ENCODE measurements at regions not wholly inside any gene's neighbourhood (a gene's known extent, or its start where the extent isn't known, plus 50 kb on each side); places are given as distances from the start of the nearest gene placed in this dataset.

DNA sequence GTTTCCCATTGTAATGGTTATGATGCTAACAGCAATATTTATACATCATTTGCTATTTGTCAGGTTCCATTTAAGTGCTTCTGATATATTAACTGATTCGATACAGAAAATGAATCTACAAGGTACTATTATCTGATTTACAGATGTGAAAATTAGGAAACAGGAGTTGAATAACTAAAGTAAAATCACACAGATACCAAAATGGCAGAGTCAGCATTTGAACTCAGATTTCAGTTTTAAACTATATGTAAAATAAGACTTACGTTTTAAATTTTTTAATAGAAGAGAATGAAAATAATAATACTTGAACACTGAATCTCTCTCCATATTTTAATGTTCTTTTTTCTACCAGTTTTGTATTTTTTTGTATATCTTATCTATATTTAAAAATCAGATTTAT lies 313.2 kb downstream of the MDFIC start:
- H3K79me2 ChIP-seq (ENCODE audit: control insufficient read depth in 1 of 2, insufficient read depth in 2 of 2, low read length in 2 of 2) = no peaks in the 10 kb centered on the region
- WGBS, 2 experiments (ENCODE audit: extremely low coverage in 1 of 2, insufficient coverage in 1 of 2, insufficient read length in 1 of 2, insufficient replicate concordance in 2 of 2, low coverage in 1 of 2, low lambda C conversion rate in 2 of 2, missing lambda C conversion rate in 1 of 2) = 94% methylated on average over 2 of the region's 2 CpGs; no CpG with 5 or more reads in 1 of the 2 experiments
- H3K4me3 ChIP-seq (ENCODE audit: extremely low read depth in 1 of 4, insufficient read depth in 2 of 4, low read depth in 3 of 4, low read length in 4 of 4) = no peak overlapping the region
- no peaks in the 10 kb centered on the region for H3K9me3 ChIP-seq (ENCODE audit: insufficient read depth in 2 of 2, low read depth in 1 of 2, low read length in 1 of 2)
- H3K9ac ChIP-seq (replicated peaks in 1 of 4; ENCODE audit: extremely low read depth in 1 of 4, low read depth in 3 of 4, low read length in 3 of 4) = no peak overlapping the region
- no peaks in the 10 kb centered on the region for H3K23me2 ChIP-seq (ENCODE audit: low read depth, low read length)
- no peak overlapping the region for H4K5ac ChIP-seq (ENCODE audit: insufficient read length, low read depth, low read length)
- FAIRE-seq (no peak), DNase-seq (ENCODE audit: low read depth in 1 of 2, low spot score in 2 of 2) (no peak)
- peaks cover under 1 to 8% (median 3%) of the 10 kb centered on the region in 4 experiments for H3K27me3 ChIP-seq (replicated peaks in 1 of 4; ENCODE audit: control insufficient read depth in 3 of 4, extremely low read depth in 1 of 4, insufficient read depth in 3 of 4, low read length in 3 of 4)
- no peaks in the 10 kb centered on the region for H3K79me1 ChIP-seq (ENCODE audit: low read depth, low read length)
- ChIA-PET POLR2A (ENCODE audit: partially characterized antibody) (no interaction called here), CTCF (ENCODE audit: partially characterized antibody) (no interaction called here)
- H3K23ac ChIP-seq (ENCODE audit: insufficient read length) = no peak overlapping the region
- H3K36me3 ChIP-seq (ENCODE audit: control insufficient read depth in 2 of 4, insufficient read depth in 4 of 4, low read length in 3 of 4) = no peaks in the 10 kb centered on the region
- H2BK12ac ChIP-seq (ENCODE audit: low read depth, low read length) = no peak overlapping the region
- H3K27ac ChIP-seq (ENCODE audit: low read depth, low read length) = no peak overlapping the region
- no peak overlapping the region for H4K8ac ChIP-seq (ENCODE audit: extremely low read depth, insufficient read depth, low read length)
- no peaks in the 10 kb centered on the region for H3K4me1 ChIP-seq (replicated peaks in 1 of 4; ENCODE audit: control insufficient read depth in 3 of 4, insufficient read depth in 4 of 4, low read length in 3 of 4)
- H4K91ac ChIP-seq (replicated peaks; ENCODE audit: insufficient read length, low read length) = no peak overlapping the region
- TF ChIP-seq JUN (IDR thresholded peaks at IDR 0.05; ENCODE audit: low read depth, low read length) = no peak
- TF ChIP-seq RAD21 (IDR thresholded peaks at IDR 0.05 in 1 of 2, conservative IDR thresholded peaks at IDR 0.05 in 1 of 2; ENCODE audit: low read depth in 2 of 2, low read length in 2 of 2) = no peak
- no peak for TF ChIP-seq TAF1 (IDR thresholded peaks at IDR 0.05; ENCODE audit: low read depth, low read length)
- no peak for TF ChIP-seq FOSL1 (IDR thresholded peaks at IDR 0.05; ENCODE audit: insufficient read depth, low read depth, low read length)
- no peak for TF ChIP-seq TCF12 (IDR thresholded peaks at IDR 0.05; ENCODE audit: low read depth, low read length)
- no peak for TF ChIP-seq CBX5 (IDR thresholded peaks at IDR 0.05; ENCODE audit: low read depth, low read length)
- no peak for TF ChIP-seq CHD2 (IDR thresholded peaks at IDR 0.05; ENCODE audit: low read length)
- TF ChIP-seq MAFK (IDR thresholded peaks at IDR 0.05; ENCODE audit: low read depth, low read length) = no peak
- TF ChIP-seq BRCA1 (IDR thresholded peaks at IDR 0.05; ENCODE audit: low read depth, low read length) = no peak
- TF ChIP-seq, protein P1, sequence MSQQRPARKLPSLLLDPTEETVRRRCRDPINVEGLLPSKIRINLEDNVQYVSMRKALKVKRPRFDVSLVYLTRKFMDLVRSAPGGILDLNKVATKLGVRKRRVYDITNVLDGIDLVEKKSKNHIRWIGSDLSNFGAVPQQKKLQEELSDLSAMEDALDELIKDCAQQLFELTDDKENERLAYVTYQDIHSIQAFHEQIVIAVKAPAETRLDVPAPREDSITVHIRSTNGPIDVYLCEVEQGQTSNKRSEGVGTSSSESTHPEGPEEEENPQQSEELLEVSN (IDR thresholded peaks at IDR 0.05) = no peak
- TF ChIP-seq RXRA (IDR thresholded peaks at IDR 0.05; ENCODE audit: insufficient read depth, low read depth, low read length) = no peak
- no peak overlapping the region for H3K56ac ChIP-seq (replicated peaks; ENCODE audit: insufficient read length, low read depth, low read length)
- no peak overlapping the region for H2BK15ac ChIP-seq (ENCODE audit: low read length)
- no peak overlapping the region for H2AFZ ChIP-seq (ENCODE audit: low read length)
- H3K14ac ChIP-seq (ENCODE audit: insufficient read length) = no peak overlapping the region
- no peak overlapping the region for H2BK120ac ChIP-seq (replicated peaks; ENCODE audit: low read depth, low read length)
- no peak overlapping the region for H3K4me2 ChIP-seq (ENCODE audit: insufficient read depth in 1 of 2, low read depth in 2 of 2, low read length in 2 of 2)
- no peaks in the 10 kb centered on the region for H4K20me1 ChIP-seq (replicated peaks in 1 of 2; ENCODE audit: control insufficient read depth in 1 of 2, insufficient read depth in 2 of 2, low read length in 2 of 2)
- no peak overlapping the region for H3K4ac ChIP-seq (replicated peaks; ENCODE audit: insufficient read length, low read depth, low read length)
- H2BK5ac ChIP-seq (ENCODE audit: low read depth, low read length) = no peak overlapping the region
- no peak overlapping the region for H2BK20ac ChIP-seq (ENCODE audit: low read length)
- no peak overlapping the region for H3K18ac ChIP-seq (ENCODE audit: extremely low read depth, low read length)
- no peak overlapping the region for H2AK5ac ChIP-seq (ENCODE audit: low read depth, low read length)
